Prostate gland (tissue), 2 donors: ENCODE measurements at regions not wholly inside any gene's neighbourhood (a gene's known extent, or its start where the extent isn't known, plus 50 kb on each side); places are given as distances from the start of the nearest gene placed in this dataset.

ENCODE experiments used
- DNase-seq: peaks from one replicate; pipeline ENCODE4 v3.0.0-alpha.2; 2019; ENCODE audit warnings: low spot score
- H3K27ac ChIP-seq, 2 donors: fragments of 200-600 bp; sonication (generic); 2 replicates each; pipeline ENCODE4 v1.5.1; 2017 to 2019
- H3K27me3 ChIP-seq: fragments of 200-600 bp; sonication (generic); replicated peaks from 2 replicates; pipeline ENCODE4 v1.5.1; 2019; ENCODE audit not compliant: insufficient read depth
- H3K36me3 ChIP-seq, 2 donors: fragments of 200-600 bp; sonication (generic); 1 replicate in 1 of 2; 2 replicates in 1 of 2; pipeline versions ENCODE4 v1.5.1 to v1.8.1; 2017 to 2019
- H3K4me1 ChIP-seq: fragments of 200-600 bp; sonication (generic); replicated peaks from 2 replicates; pipeline ENCODE4 v1.5.1; 2019
- H3K4me3 ChIP-seq, 2 donors: fragments of 200-600 bp; sonication (generic); 2 replicates each; pipeline ENCODE4 v1.5.1; 2017 to 2019
- H3K9me3 ChIP-seq: fragments of 200-600 bp; sonication (generic); 2 replicates; pipeline ENCODE4 v1.5.1; 2017
- CTCF ChIP-seq, 4 experiments: fragments of 200-600 bp in 2 of 4; fragments of 450-650 bp in 2 of 4; sonication (generic) in 2 of 4; IDR thresholded peaks; 1 replicate in 3 of 4; 2 replicates in 1 of 4; pipeline ENCODE4 v1.5.1; 2016 to 2019; ENCODE audit warnings: antibody characterized with exemption in 4 of 4, mild to moderate bottlenecking in 2 of 4, moderate library complexity in 2 of 4
- POLR2A ChIP-seq: fragments of 450-650 bp; IDR thresholded peaks from one replicate; pipeline ENCODE4 v1.6.1; 2016; ENCODE audit warnings: antibody characterized with exemption, mild to moderate bottlenecking
- POLR2AphosphoS5 ChIP-seq: sonication (generic); formaldehyde crosslinking; IDR thresholded peaks from one replicate; pipeline ENCODE4 v1.6.1; 2017; ENCODE audit warnings: antibody characterized with exemption
- WGBS: methylation state at CpG from one replicate; pipeline ENCODE4 v1.1.5; 2018; 5-methylcytosine and 5-hydroxymethylcytosine counted together
- intact Hi-C: fragments of 100-400 bp; cut with DNase I; formaldehyde crosslinking; loops from one replicate; pipeline ENCODE4 v1.14.2; 2022

- Histone ChIP-seq H3K27me3 (no peaks in the 10 kb centered on the region), H3K27ac (no peak overlapping the region), H3K4me3 (no peak overlapping the region), H3K36me3 (no peaks in the 10 kb centered on the region), H3K4me1 (no peaks in the 10 kb centered on the region), H3K9me3 (no peaks in the 10 kb centered on the region)
- no peak for DNase-seq
- WGBS = 73% methylated on average over 2 of the region's 2 CpGs
- intact Hi-C loops = no loop called here
- peak in 2 of 4 experiments; percentile 36 to 46 for TF ChIP-seq CTCF (IDR thresholded peaks at IDR 0.05)
- no peak for TF ChIP-seq POLR2AphosphoS5
Observed at GRCh38 chr1:209335178-209335577, 248.3 kb upstream of the CAMK1G start.

- H3K27ac ChIP-seq = no peak overlapping the region
- no peaks in the 10 kb centered on the region for H3K4me1 ChIP-seq
- H3K9me3 ChIP-seq = no peaks in the 10 kb centered on the region
- H3K27me3 ChIP-seq = no peaks in the 10 kb centered on the region
- intact Hi-C loops = loop anchor here (10.0 kb wide), 1 partner anchor 94 kb away; no protein-coding TSS in a partner anchor
- TF ChIP-seq CTCF (IDR thresholded peaks at IDR 0.05) (no peak), POLR2AphosphoS5 (no peak), POLR2A (no peak)
- H3K4me3 ChIP-seq = no peak overlapping the region
- 66% methylated on average over 4 of the region's 4 CpGs for WGBS
- no peaks in the 10 kb centered on the region for H3K36me3 ChIP-seq
- DNase-seq = no peak
Observed at GRCh38 chr1:209341146-209341545, 242.4 kb upstream of the CAMK1G start.

- WGBS = 87% methylated on average over 8 of the region's 8 CpGs
- Histone ChIP-seq H3K27me3 (no peaks in the 10 kb centered on the region), H3K36me3 (no peaks in the 10 kb centered on the region), H3K9me3 (no peaks in the 10 kb centered on the region), H3K4me3 (no peak overlapping the region), H3K27ac (no peak overlapping the region), H3K4me1 (no peaks in the 10 kb centered on the region)
- intact Hi-C loops = loop anchor here (10.0 kb wide), 1 partner anchor 93 kb away; no protein-coding TSS in a partner anchor
- DNase-seq = no peak
- no peak for TF ChIP-seq POLR2A
Observed at GRCh38 chr1:209341673-209342420, 241.7 kb upstream of the CAMK1G start.

- H3K9me3 ChIP-seq = no peaks in the 10 kb centered on the region
- H3K27ac ChIP-seq = no peak overlapping the region
- no peak for TF ChIP-seq POLR2AphosphoS5
- no peak for TF ChIP-seq POLR2A
- TF ChIP-seq CTCF (IDR thresholded peaks at IDR 0.05) = no peak
- intact Hi-C loops = loop anchor here (10.0 kb wide), 1 partner anchor 92 kb away; no protein-coding TSS in a partner anchor
- no peaks in the 10 kb centered on the region for H3K4me1 ChIP-seq
- no peak for DNase-seq
- H3K4me3 ChIP-seq = no peak overlapping the region
- no peaks in the 10 kb centered on the region for H3K27me3 ChIP-seq
- no peaks in the 10 kb centered on the region for H3K36me3 ChIP-seq
- WGBS = 58% methylated on average over 9 of the region's 9 CpGs
Observed at GRCh38 chr1:209342441-209343175, 240.9 kb upstream of the CAMK1G start.

- intact Hi-C loops = loop anchor here (10.0 kb wide), 1 partner anchor 91 kb away; no protein-coding TSS in a partner anchor
- Histone ChIP-seq H3K27me3 (no peaks in the 10 kb centered on the region), H3K36me3 (no peaks in the 10 kb centered on the region), H3K4me1 (no peaks in the 10 kb centered on the region), H3K9me3 (no peaks in the 10 kb centered on the region), H3K27ac (no peak overlapping the region), H3K4me3 (no peak overlapping the region)
- 92% methylated on average over 4 of the region's 4 CpGs for WGBS
- TF ChIP-seq CTCF (IDR thresholded peaks at IDR 0.05) (no peak), POLR2A (no peak), POLR2AphosphoS5 (no peak)
- no peak for DNase-seq
Observed at GRCh38 chr1:209343511-209343910, 240.0 kb upstream of the CAMK1G start.
